HG02763 (cell line): ENCODE measurements at regions not wholly inside any gene's neighbourhood (a gene's known extent, or its start where the extent isn't known, plus 50 kb on each side); places are given as distances from the start of the nearest gene placed in this dataset.

Experiments used
- ATAC-seq: cut with Tn5 transposase; IDR thresholded peaks from one replicate; pipeline ENCODE4 v1.9.1; 2021; ENCODE audit warnings: mild to moderate bottlenecking, moderate library complexity; ENCODE audit not compliant: unreplicated experiment

DNA sequence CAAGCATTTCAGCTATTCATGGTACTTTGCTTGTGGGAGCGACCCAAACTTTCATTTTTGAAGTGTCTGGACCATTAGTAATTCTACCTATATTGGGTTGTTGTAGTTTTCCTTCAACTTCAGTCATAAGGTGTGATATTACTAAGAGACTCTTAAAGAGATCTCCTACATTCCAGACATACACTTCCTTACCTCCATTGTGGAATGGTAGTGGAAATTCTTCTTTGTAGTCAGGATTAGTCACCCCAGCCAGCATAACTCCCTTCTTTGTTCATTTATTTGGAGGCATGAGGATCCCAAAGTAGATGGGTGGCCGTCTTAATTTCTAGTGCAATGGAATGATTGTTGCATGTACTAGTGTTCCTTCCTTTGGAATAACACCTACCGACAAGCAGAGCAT, 991.4 kb downstream of the ARAP2 start:
- ATAC-seq: no peak

DNA sequence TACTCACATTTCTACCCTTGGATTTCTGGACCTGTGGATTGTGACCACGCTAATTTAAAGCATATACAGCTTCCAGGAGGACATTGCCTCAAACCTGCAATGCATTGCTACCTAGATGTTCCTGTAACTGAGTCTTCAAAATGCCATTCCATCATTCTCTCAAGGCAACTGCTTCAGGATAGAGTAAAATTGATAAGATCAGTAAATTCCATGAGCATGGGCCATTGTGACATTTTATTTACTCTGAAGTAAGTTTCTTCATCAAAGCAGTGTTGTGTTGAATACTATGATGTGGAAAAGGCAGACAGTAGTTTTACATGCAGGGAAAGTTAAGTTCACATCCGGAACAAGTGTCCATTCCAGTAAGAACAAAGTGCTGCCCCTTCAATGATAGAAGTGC, 991.0 kb downstream of the ARAP2 start:
- no peak for ATAC-seq

DNA sequence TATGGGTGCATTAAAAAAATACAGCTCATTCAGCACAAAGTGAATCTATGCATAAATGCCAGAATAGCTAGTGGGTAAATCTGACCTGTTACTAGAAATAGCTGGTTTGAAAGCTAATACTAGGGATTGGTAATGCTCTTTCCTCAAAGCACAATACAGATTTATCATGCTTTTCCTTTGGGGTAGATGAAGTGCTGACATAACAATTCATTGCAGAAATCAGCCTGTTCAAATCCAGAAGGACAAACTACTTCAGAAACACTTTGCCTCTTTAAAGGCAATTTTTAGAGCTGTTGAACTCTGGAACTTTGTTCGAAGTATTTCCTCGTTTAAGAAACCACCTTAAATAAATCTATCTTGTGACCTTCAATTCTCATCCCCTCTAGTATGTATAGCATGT, 957.9 kb downstream of the ARAP2 start:
- no peak for ATAC-seq

DNA sequence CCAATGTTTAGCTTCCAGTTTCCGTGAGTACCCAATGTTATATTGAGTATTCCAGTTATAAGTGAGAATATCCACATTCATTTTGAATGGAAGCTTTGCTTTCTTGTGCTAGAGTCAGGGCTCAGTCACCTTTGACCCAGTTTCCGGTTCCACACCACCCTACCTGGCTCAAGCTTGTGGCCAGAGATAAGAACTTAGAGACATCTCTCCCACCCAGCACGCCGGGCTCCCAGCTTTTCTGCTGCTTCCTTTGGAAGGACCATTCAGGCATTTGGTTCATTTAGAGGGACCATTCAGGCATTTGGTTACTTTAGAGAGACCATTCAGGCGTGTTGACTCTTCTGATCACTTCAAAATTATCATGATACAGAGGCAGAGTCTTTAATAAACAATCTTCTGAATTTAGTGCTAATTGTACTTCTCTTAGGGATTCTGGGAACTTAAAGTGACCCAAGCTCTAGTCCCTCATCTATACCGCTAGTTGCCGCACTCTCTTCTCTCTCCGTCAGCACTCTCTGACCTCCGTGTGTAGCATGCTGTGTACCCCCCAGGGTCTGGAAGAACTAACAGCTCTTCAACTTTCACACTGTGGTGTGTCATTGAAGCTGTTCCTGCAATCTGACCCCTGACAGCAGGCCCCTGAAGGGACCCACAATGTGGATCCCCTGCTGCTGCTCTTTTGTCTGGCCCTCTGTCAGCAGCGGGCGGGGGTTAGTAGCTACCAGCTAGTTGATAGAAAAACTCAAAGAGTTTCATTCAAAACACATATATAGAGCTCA, 943.1 kb downstream of the ARAP2 start:
- no peak for ATAC-seq

DNA sequence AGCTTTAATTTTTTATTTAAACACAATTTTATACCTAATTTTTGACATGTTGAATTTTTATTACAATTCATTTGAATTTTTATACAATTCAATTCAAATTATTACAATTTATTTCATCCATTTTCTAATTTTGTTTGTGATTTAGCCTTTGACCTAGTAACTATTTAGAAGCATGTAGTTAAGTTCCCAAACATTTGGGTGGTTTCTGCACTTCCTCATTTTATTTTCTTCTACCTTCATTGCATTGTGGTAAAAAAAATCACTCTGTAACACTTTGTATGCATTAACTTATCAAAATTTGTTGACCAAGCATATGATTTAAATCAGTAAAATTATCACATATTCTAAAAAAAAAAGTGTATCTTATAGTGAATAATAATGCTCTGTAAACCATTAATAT, 928.9 kb downstream of the ARAP2 start:
- no peak for ATAC-seq

DNA sequence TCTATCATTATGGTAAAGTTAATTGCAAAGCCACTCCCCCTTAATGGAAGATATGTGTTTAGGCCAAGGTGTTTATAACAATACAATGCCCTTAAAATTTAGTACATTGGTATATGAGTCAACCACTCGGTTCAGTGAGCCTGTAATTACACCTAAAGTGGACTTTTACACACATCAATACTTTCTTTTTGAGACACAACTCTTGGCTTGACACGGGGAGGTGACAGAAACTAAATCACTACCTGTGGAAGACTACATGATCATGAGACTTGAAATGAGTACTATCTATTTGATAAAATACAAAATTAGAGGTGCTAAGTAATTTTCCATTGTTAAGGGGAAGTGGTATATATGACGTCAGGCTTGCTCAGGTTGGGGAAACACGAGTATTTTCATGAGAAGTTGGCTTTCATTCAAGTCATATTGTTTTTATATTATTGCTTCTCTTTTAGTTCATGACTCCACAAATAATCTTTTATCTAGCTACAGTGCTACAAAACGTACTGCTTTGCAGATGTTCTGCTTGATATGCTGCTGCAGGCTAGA, 918.3 kb downstream of the ARAP2 start:
- no peak for ATAC-seq

DNA sequence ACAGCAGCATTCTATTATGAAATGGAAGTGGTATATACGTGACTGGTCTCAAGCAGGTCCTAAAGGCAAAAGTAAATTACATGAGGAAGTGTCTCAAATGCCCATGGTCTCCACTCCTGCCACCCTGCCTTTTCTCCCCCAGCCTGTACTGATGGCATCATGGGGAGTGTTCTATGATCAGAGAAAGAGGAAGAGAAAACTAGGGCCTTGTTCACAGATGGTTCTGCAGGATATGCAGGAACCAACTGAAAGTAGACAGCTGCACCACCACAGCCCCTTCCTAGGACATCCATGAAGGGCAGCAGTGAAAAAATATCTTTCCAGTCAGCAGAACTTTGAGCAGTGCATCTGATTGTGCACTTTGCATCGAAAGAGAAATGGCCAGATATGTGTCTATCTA, 901.5 kb downstream of the ARAP2 start:
- ATAC-seq: no peak

DNA sequence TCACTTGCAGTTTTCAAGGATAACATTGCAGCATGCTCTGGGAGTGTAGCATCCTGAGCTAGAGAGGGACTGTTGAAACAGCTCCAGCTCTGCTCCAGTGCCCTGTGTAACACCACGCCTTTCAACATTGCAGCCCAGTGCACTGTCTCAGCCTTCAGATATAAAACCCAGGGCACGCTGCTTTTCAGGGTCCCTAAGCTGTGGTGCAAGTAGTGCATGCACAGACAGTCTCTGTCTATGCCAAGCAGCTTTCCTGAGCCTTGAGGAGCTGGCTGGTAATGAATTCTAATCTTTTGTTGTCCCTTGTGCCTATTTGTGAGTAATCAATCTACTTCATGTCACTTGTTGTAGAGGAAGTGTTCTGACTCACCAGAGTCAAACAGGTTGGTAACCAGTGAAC, 897.0 kb downstream of the ARAP2 start:
- ATAC-seq: no peak

DNA sequence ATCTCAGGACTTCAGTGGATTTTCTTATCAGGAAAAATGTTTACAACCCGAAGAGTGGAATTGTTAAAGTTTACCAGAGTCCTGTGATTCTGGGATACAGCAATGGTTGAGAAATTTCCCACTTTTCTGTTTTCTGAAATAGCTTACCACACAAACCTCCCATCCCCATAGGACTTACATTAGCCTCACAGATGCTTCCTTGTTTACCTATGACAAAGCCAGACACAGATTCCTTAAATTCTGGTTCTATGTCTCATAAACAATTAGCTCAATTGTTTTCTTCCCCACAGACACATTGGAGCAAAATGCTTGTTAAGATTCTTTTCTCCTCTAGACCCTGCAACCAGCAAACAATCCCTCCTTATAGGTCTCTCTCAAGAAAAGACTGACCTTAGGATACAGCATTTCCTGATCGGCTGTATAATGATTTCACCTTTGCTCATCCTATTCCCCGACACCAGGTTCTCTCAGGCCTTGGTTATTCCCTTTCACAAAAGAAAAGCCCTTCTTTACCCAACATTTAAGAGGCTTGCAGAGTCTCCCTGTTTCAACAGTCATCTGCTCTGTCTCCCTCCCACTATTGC, 886.2 kb downstream of the ARAP2 start:
- ATAC-seq: no peak

DNA sequence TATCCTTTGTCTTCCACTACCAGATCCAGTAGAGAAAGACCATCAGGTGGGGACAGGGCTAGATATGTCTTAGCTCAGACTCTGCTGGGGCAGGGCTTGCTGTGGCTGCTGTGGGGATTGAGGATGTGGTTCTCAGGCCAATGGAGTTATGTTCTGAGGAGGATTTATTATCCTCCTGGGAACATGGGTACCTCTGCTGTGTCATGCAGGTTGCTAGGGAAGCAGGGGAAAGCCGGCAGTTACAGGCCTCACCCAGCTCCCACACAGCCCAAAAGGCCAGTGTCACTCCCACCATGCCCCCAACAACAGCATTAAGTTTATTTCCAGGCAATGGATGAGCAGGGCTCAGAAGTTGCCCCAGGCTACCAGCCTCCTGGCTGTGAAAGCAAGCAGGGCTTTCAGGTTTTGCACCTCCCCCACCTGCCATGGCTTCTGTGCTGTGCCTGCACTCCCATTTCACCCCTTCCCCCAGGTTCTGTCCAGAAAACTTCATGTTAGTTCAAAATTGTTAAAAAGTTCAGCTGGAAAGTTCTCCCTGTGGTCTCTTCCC, 879.9 kb downstream of the ARAP2 start:
- ATAC-seq: no peak

DNA sequence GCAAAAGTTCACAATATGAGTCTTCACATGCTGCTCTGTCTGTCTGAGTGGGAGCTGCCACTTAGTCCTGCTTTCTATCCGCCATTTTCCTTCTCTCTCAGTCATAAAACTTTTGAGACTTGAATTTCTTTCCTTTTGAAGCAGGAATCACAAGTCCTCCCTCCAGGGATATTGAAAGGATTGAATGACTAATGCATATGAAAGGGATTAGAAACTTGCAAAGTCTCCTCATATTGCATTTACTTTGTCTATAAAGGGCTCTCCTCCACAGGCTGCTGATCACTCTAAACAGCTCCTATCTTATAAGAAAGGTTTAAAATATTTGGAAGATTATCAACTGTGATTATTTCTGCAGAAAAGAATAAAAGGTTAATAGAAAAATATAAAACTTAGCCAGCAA, 879.1 kb downstream of the ARAP2 start:
- no peak for ATAC-seq

DNA sequence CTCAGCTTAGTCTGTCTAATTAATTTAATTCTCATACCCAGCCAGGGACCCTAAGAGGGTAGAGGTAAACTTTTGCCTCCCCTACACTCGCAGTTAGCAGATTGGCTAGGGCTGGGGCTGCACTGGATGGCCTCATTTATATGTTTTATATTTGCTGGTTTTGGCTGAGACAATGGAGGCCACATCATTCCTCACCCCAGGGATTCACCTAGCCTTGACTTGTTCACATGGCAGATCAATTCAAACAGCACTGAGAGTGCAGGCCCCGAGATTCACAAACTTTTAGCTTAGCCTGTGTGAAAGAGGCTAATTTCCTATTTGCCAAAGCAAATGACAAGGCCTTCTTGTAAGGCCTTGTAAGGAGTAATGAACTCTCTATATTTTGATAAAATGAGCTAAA, 844.4 kb downstream of the ARAP2 start:
- ATAC-seq: no peak

DNA sequence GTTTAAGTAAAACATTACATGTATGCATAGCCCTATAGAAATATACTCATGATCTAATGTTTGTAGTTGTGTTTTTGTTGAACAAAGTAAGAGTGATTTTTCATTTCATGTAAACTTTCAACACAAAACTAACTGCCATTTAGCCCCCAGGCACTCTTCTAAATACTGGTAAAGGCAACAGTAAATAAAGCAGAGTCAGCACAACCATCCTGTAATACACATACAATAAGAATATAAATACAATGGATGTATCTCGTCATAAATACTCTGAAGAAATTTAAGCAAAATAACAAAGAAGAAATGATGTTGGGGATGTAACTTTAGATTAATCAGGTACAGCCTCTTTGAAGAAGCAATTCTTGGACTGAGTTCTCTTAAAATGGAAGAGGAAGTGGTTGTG, 821.2 kb downstream of the ARAP2 start:
- ATAC-seq: no peak

DNA sequence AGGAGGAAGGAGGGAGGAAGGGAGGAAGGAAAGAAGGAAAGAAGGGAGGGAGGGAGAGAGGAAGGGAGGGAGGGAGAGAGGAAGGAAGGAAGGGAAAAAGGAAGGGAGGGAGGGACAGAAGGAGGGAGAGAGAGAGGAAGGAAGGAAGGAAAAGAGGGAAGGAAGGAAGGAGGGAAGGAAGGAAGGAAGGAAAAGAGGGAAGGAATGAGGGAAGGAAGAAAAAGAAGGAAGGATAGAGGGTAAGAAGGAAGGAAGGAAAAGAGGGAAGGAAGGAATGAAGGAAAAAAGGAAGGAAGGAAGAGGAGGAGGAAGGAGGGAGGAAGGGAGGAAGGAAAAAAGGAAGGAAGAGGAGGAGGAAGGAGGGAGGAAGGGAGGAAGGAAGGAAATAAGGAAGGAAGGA, 796.8 kb downstream of the ARAP2 start:
- ATAC-seq: no peak

DNA sequence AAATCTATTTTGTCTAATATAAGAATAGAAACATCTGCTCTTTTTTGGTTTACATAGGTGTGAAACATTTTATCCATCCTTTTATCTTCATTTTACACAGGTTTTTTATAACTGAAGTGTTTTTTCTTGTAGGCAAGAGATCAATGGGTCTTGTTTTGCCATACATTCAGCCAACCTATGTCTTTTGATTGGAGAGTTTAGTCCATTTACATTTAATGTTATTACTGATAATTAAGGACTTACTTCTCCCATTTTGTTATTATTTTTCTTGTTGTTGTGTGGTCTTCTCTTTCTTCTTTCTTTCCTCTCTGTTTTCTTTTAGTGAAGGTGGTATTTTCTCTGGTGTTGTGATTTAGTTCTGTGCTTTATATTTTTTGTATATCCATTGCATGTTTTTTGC, 785.3 kb downstream of the ARAP2 start:
- no peak for ATAC-seq

DNA sequence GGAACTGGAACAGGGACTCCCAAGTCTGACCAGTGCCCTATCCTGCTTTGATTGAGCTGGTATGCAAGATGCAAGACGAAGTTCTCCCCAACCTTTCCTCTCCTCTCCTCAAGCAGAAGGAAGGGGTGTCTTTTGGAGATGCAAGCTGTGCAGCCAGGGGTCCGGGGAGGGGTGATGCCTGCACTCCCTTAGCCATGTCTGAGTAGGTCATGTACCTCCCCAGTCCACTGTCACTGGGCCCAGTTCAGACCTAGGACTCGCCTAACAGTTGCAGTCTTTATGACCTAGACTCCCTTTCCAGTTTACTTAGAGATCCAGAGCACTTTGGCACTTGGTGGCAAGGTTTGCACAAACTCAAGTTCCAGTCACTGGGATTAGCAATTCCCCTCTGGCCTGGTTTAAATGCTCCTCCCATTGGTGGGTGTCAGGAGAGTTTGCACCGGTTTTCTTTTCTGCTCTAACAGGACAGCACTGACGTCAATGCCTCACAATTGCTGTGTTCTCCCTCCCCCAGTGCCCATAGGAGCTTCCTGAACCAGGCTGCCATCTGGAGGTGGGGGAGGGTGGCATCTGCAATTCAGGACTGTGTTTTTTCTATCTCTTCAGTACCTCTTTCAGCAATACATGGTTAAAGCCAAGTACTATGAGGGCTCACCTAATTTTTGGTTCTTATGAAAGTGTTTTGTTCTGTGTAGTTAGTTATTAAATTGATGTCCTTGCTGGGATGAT, 782.2 kb downstream of the ARAP2 start:
- ATAC-seq: no peak

DNA sequence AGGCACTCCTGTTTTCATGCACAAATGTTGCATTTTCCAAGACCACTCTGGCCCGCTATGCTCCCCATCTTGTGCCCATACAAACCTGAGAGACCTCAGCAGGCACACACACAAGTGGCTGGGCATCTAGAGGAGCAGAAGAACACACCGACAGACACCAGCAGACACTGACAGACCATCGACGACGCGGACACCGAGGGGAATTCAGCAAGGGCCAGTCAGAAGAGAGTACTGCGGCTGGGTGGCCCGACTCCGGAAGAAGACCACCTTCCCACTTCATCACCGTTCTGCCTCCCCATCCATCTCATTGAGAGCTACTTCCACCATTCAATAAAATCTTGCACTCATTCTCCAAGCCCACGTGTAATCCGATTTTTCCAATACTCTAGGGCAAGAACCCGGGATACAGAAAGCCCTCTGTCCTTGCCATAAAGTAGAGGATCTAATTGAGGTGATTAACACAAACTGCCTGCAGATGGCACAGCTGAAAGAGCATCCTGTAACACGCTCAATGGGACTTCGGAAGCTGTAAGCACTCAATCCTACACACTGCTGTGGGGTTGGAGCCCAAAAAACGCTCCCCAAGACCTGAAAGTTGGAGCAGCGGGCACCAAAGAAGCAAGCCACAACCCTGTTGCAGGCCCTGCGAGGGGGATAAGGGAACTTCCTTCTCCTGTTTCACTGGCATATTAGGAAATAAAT, 780.9 kb downstream of the ARAP2 start:
- no peak for ATAC-seq

DNA sequence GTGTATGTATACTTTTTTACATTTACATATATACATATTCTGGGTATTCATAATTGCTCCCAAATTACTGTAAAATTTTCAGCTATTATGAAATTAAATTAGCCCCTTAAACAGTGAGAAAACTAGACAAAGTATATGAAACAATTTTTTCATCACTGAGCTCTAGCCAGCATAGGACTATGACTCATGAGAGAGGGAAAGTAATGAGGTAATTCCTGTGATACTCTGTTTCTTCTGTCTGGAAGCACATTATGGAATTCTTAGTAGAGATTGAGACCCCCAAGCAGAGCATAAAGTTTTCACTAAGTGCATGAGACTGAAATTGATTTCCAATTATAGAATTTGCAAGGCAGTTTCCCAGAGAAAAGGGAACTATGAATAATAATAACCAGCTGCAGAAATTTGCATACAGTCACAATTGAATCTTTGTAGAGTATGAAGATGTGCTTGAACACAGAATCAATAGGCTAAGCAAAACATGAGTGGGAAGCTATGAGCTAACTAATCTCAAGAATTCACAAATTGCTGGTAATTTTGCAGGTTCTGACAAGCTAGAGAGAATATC, 779.3 kb downstream of the ARAP2 start:
- no peak for ATAC-seq

DNA sequence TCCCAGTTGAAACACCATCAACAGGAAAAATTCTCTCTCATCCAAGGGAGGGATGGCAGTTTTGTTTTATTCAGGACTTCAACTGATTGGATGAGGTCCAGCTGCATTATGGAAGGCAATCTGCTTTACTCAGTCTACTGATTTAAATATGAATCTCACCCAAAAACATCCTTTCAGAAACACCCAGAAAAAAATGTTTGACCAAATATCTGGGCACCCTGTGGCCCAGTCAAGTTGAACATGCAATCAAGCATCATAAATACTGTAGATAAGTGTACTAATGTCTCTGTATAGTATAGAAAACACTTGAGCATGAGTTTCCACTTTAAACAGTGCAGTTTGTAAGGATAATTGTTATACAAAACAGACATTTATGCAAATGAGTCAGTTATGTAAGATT, 753.2 kb downstream of the ARAP2 start:
- no peak for ATAC-seq

DNA sequence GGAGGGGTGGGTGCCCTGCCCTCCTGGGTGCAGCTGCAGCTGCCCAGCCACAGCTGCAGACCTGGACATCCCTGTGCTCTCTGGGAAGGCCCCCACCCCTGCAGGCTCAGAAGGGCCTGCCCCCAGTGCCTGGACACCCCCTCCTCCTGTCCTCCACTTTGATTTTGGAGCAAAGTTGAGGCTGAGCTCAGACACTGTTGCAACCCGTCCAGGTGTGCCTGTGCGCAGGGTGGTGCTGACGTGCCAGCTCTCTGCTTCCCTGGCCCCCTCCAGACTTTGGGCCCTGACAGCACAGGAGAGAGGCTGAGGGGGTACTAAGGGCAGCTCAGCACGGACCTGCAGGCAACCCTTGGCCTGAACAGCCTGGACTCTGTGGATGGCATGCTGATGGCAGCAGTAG, 750.3 kb downstream of the ARAP2 start:
- no peak for ATAC-seq

DNA sequence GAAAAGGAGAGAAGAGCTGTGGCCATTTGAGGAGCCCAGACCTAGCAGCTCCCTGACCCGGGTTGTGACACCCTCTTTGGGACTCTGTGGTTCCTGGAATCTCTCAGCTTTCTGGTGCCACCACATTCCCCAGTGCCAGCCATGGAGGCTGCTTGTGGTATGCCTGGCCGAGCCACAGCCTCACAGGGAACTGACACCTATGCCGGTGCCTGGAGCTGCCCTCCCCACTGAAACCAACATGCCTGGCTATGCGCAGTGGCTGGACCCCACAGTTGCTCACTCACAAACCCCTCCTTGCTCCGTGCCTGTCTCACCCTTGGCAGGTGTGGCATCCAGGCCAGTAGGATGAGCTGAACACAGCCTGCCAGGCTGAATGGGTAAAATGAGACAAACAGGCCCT, 749.4 kb downstream of the ARAP2 start:
- ATAC-seq: no peak
